Small intestine (tissue), 7 donors: ENCODE measurements at regions not wholly inside any gene's neighbourhood (a gene's known extent, or its start where the extent isn't known, plus 50 kb on each side); places are given as distances from the start of the nearest gene placed in this dataset.
"Not testable (repeated sequence)": the region's sequence is repeated elsewhere in the genome, so short reads cannot be mapped to it uniquely, and the experiment has no call there.

Experiments used
- DNase-seq, 2 donors: peaks; one replicate each; pipeline versions ENCODE4 v3.0.0 to v3.0.0-alpha.2; 2013
- FAIRE-seq: peaks from 2 replicates; lab custom pipeline; 2012; peaks lifted over from hg19 to GRCh38; lab: Jason Lieb, UNC
- H3K27ac ChIP-seq, 3 donors: one replicate each; pipeline ENCODE4 v1.5.1; 2013; ENCODE audit warnings: low read length in 2 of 3, mild to moderate bottlenecking in 2 of 3, control low read depth in 1 of 3, inconsistent platforms in 1 of 3, low read depth in 1 of 3, moderate library complexity in 1 of 3
- H3K27me3 ChIP-seq, 3 donors: one replicate each; pipeline ENCODE4 v1.6.1; 2013; ENCODE audit warnings: low read length in 3 of 3, inconsistent platforms in 1 of 3; ENCODE audit not compliant: control insufficient read depth in 3 of 3, insufficient read depth in 3 of 3
- H3K36me3 ChIP-seq, 3 donors: one replicate each; pipeline ENCODE4 v1.6.1; 2013; ENCODE audit warnings: low read length in 3 of 3, inconsistent platforms in 1 of 3, low read depth in 1 of 3, mild to moderate bottlenecking in 1 of 3, moderate library complexity in 1 of 3; ENCODE audit not compliant: control insufficient read depth in 3 of 3, insufficient read depth in 2 of 3
- H3K4me1 ChIP-seq, 3 donors: one replicate each; pipeline ENCODE4 v1.6.1; 2013; ENCODE audit warnings: low read length in 2 of 3, inconsistent platforms in 1 of 3, low read depth in 1 of 3, mild to moderate bottlenecking in 1 of 3, moderate library complexity in 1 of 3; ENCODE audit not compliant: control insufficient read depth in 3 of 3, insufficient read depth in 2 of 3
- H3K4me3 ChIP-seq, 3 donors: one replicate each; pipeline ENCODE4 v1.5.1; 2013; ENCODE audit warnings: low read length in 3 of 3, control low read depth in 1 of 3, inconsistent platforms in 1 of 3, low read depth in 1 of 3, mild to moderate bottlenecking in 1 of 3, moderate library complexity in 1 of 3
- H3K9me3 ChIP-seq, 2 donors: one replicate each; pipeline ENCODE4 v1.6.1; 2013; ENCODE audit warnings: low read depth in 1 of 2, low read length in 1 of 2; ENCODE audit not compliant: control insufficient read depth in 2 of 2, insufficient read depth in 1 of 2
- WGBS, 3 donors: extraction: QIAGEN DNeasy Blood & Tissue Kit; methylation state at CpG; one replicate each; pipeline ENCODE4 v1.1.7; 2013; 5-methylcytosine and 5-hydroxymethylcytosine counted together
- donor health status: healthy with polysubstance abuse.
- donor health status: control.
- donor health status: control.
- donor health status: Bipolar disorder and iron deficiency.
- donor health status: healthy.

- no peak overlapping the region for H3K27ac ChIP-seq
- no peaks in the 10 kb centered on the region for H3K4me1 ChIP-seq
- DNase-seq (no peak), FAIRE-seq (no peak)
- no peak overlapping the region for H3K4me3 ChIP-seq
- no peaks in the 10 kb centered on the region for H3K27me3 ChIP-seq
- no peaks in the 10 kb centered on the region for H3K36me3 ChIP-seq
- H3K9me3 ChIP-seq, result no peaks in the 10 kb centered on the region
Measured at GRCh38 chr6:115055579-115055978, 712.8 kb upstream of the HS3ST5 start.

GRCh38 chr6:115054242-115054641 is 711.4 kb upstream of the HS3ST5 start:
- 20 to 37% (median 23%) methylated on average over 3 of the region's 3 CpGs for WGBS, 3 donors
- not testable (repeated sequence) for H3K9me3 ChIP-seq, H3K4me1 ChIP-seq, H3K36me3 ChIP-seq, DNase-seq, H3K4me3 ChIP-seq, H3K27me3 ChIP-seq, H3K27ac ChIP-seq, FAIRE-seq

GRCh38 chr6:115053169-115053860 is 710.5 kb upstream of the HS3ST5 start:
- FAIRE-seq, result no peak
- WGBS, 3 donors, result 83 to 86% (median 85%) methylated on average over 3 of the region's 3 CpGs
- H3K27me3 ChIP-seq, result no peaks in the 10 kb centered on the region

GRCh38 chr6:115016593-115016992 is 673.8 kb upstream of the HS3ST5 start:
- Histone ChIP-seq H3K36me3 (no peaks in the 10 kb centered on the region), H3K4me1 (no peaks in the 10 kb centered on the region), H3K27ac (no peak overlapping the region), H3K27me3 (no peaks in the 10 kb centered on the region), H3K4me3 (no peak overlapping the region), H3K9me3 (no peaks in the 10 kb centered on the region)
- no peak for FAIRE-seq
- DNase-seq, result no peak
- 42 to 68% (median 55%) methylated on average over 2 of the region's 2 CpGs for WGBS, 3 donors

More at GRCh38 chr6:115053169-115053860, 710.5 kb upstream of the HS3ST5 start:
- no peak overlapping the region for H3K4me3 ChIP-seq
- no peak for DNase-seq
- no peaks in the 10 kb centered on the region for H3K9me3 ChIP-seq
- H3K4me1 ChIP-seq, result no peaks in the 10 kb centered on the region
- no peaks in the 10 kb centered on the region for H3K36me3 ChIP-seq
- no peak overlapping the region for H3K27ac ChIP-seq

- Histone ChIP-seq H3K4me3 (no peak overlapping the region), H3K27me3 (no peaks in the 10 kb centered on the region), H3K4me1 (no peaks in the 10 kb centered on the region), H3K36me3 (no peaks in the 10 kb centered on the region), H3K27ac (no peak overlapping the region), H3K9me3 (no peaks in the 10 kb centered on the region)
- FAIRE-seq (no peak), DNase-seq (no peak)
- WGBS, 3 donors, result 44 to 58% (median 45%) methylated on average over 4 of the region's 4 CpGs
Measured at GRCh38 chr6:115004982-115005381, 662.2 kb upstream of the HS3ST5 start.

GRCh38 chr6:115004204-115004603 is 661.4 kb upstream of the HS3ST5 start:
- Histone ChIP-seq H3K36me3 (no peaks in the 10 kb centered on the region), H3K4me3 (no peak overlapping the region), H3K27me3 (no peaks in the 10 kb centered on the region), H3K4me1 (no peaks in the 10 kb centered on the region), H3K9me3 (no peaks in the 10 kb centered on the region), H3K27ac (no peak overlapping the region)
- no peak for FAIRE-seq
- WGBS, 3 donors, result 27 to 55% (median 41%) methylated on average over 1 of the region's 1 CpG
- DNase-seq, result no peak

- Histone ChIP-seq H3K36me3 (no peaks in the 10 kb centered on the region), H3K9me3 (peaks cover 0 to 3% of the 10 kb centered on the region in 2 donors), H3K4me3 (no peak overlapping the region), H3K27me3 (no peaks in the 10 kb centered on the region), H3K4me1 (no peaks in the 10 kb centered on the region), H3K27ac (no peak overlapping the region)
- FAIRE-seq (no peak), DNase-seq (no peak)
- WGBS, 3 donors, result 74 to 82% (median 75%) methylated on average over 8 of the region's 8 CpGs
Measured at GRCh38 chr6:115001731-115002350, 659.0 kb upstream of the HS3ST5 start.

GRCh38 chr6:115000736-115001135 is 657.9 kb upstream of the HS3ST5 start:
- DNase-seq (no peak), FAIRE-seq (no peak)
- H3K4me1 ChIP-seq, result no peaks in the 10 kb centered on the region
- H3K27ac ChIP-seq, result no peak overlapping the region
- no peaks in the 10 kb centered on the region for H3K36me3 ChIP-seq
- no peak overlapping the region for H3K4me3 ChIP-seq
- H3K9me3 ChIP-seq, result peaks cover 0 to 3% of the 10 kb centered on the region in 2 donors
- 67 to 83% (median 82%) methylated on average over 4 of the region's 4 CpGs for WGBS, 3 donors
- H3K27me3 ChIP-seq, result no peaks in the 10 kb centered on the region
